ENCODE measurements at regions not wholly inside any gene's neighbourhood (a gene's known extent, or its start where the extent isn't known, plus 50 kb on each side); places are given as distances from the start of the nearest gene placed in this dataset.
A peak's percentile ranks its signal among the peaks of the same experiment; 100 is the strongest.

- DNase-seq = no peak
Observed at GRCh38 chr15:69629631-69630161, 177.1 kb downstream of the RPLP1 start.

GRCh38 chr15:69631005-69631404, 178.4 kb downstream of the RPLP1 start:
- no peak for DNase-seq

GRCh38 chr15:69631978-69632377, 179.4 kb downstream of the RPLP1 start:
- no peak for DNase-seq

- DNase-seq = no peak
Observed at GRCh38 chr15:69634860-69635259, 182.2 kb downstream of the RPLP1 start.

GRCh38 chr15:69636169-69636915, 183.7 kb downstream of the RPLP1 start:
- DNase-seq = no peak

- no peak for DNase-seq
Observed at GRCh38 chr15:69637818-69638217, 185.2 kb downstream of the RPLP1 start.

- no peak for DNase-seq
Observed at GRCh38 chr15:69643476-69643875, 190.9 kb downstream of the RPLP1 start.

- no peak for DNase-seq
Observed at GRCh38 chr15:69643971-69644370, 191.4 kb downstream of the RPLP1 start.

- no peak for DNase-seq
Observed at GRCh38 chr15:69644876-69645275, 192.3 kb downstream of the RPLP1 start.

- no peak for DNase-seq
Observed at GRCh38 chr15:69647142-69647513, 194.5 kb downstream of the RPLP1 start.

GRCh38 chr15:69648212-69648611, 195.6 kb downstream of the RPLP1 start:
- peak; percentile 18 for DNase-seq

- DNase-seq = no peak
Observed at GRCh38 chr15:69648775-69649735, 196.4 kb downstream of the RPLP1 start.

- DNase-seq = no peak
Observed at GRCh38 chr15:69652293-69652692, 199.7 kb downstream of the RPLP1 start.

GRCh38 chr15:69652751-69653305, 200.2 kb downstream of the RPLP1 start:
- no peak for DNase-seq

- DNase-seq = no peak
Observed at GRCh38 chr15:69653306-69653705, 200.7 kb downstream of the RPLP1 start.

GRCh38 chr15:69653846-69654245, 201.2 kb downstream of the RPLP1 start:
- DNase-seq = no peak

GRCh38 chr15:69656271-69657030, 203.8 kb downstream of the RPLP1 start:
- DNase-seq = no peak

GRCh38 chr15:69657626-69658025, 205.0 kb downstream of the RPLP1 start:
- no peak for DNase-seq

GRCh38 chr15:69658411-69658945, 205.9 kb downstream of the RPLP1 start:
- DNase-seq = no peak

- DNase-seq = no peak
Observed at GRCh38 chr15:69659454-69660050, 206.9 kb downstream of the RPLP1 start.

GRCh38 chr15:69660114-69660513, 207.5 kb downstream of the RPLP1 start:
- no peak for DNase-seq

Measured in NCI-H2029 treated with DMSO at 0.1 percent for 48 hours (cell line).